Fibroblast of lung (primary cell): ENCODE measurements at regions not wholly inside any gene's neighbourhood (a gene's known extent, or its start where the extent isn't known, plus 50 kb on each side); places are given as distances from the start of the nearest gene placed in this dataset.

Experiments used
- EZH2 ChIP-seq: IDR thresholded peaks from 2 replicates; pipeline ENCODE4 v1.5.1; 2012; ENCODE audit warnings: low read length, control low read depth, mild to moderate bottlenecking; ENCODE audit errors: missing control alignments
- TF ChIP-seq, protein P1 (sequence below), 2 donors: IDR thresholded peaks in 1 of 2; conservative IDR thresholded peaks in 1 of 2; 1 replicate in 1 of 2; 2 replicates in 1 of 2; pipeline ENCODE4 v1.5.1; 2011 to 2012; ENCODE audit warnings: low read length in 2 of 2, control low read depth in 1 of 2, inconsistent platforms in 1 of 2, low read depth in 1 of 2, mild to moderate bottlenecking in 1 of 2

DNA sequence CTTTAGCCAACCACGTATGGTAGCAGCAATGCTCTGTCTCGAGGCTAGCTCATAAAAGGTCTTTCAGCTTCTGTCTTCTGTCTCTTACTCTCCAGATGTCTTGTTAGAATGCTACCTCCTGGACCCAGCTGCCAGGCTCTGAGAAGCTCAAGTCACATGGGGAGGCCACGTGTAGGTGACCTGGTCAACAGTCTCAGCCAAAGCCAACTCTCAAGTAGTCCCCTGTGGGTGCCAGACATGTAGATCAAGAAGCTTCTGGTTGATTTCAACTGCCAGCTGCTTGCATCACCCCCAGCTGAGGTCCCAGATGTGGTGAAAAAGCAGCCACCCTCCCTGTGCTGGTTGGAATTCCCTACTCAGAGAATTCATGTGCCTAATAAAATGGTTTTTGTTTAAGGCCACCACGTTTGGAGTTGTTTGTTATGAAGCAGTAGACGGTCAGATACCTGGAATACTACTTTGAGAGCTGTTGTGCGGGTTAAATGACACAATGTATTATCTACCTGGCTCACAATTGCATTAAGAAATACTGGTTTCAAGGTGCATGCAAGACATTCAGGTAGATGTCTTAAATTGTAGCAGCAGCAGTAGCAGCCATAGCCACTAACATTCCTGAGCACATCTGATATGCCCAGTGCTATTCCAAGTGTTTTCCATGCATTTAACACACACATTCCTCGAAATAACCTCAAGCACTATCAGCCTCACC, 131.0 kb upstream of the RFC3 start:
- TF ChIP-seq, protein P1, sequence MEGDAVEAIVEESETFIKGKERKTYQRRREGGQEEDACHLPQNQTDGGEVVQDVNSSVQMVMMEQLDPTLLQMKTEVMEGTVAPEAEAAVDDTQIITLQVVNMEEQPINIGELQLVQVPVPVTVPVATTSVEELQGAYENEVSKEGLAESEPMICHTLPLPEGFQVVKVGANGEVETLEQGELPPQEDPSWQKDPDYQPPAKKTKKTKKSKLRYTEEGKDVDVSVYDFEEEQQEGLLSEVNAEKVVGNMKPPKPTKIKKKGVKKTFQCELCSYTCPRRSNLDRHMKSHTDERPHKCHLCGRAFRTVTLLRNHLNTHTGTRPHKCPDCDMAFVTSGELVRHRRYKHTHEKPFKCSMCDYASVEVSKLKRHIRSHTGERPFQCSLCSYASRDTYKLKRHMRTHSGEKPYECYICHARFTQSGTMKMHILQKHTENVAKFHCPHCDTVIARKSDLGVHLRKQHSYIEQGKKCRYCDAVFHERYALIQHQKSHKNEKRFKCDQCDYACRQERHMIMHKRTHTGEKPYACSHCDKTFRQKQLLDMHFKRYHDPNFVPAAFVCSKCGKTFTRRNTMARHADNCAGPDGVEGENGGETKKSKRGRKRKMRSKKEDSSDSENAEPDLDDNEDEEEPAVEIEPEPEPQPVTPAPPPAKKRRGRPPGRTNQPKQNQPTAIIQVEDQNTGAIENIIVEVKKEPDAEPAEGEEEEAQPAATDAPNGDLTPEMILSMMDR (conservative IDR thresholded peaks at IDR 0.05 in 1 of 2, IDR thresholded peaks at IDR 0.05 in 1 of 2; ENCODE audit: low read depth in 1 of 2, low read length in 2 of 2), result no peak
- TF ChIP-seq EZH2, result no peak
